GM12872 (cell line): ENCODE measurements at regions not wholly inside any gene's neighbourhood (a gene's known extent, or its start where the extent isn't known, plus 50 kb on each side); places are given as distances from the start of the nearest gene placed in this dataset.

Source experiments
- CTCF ChIP-seq: IDR thresholded peaks from 3 replicates; pipeline ENCODE4 v1.5.1; 2011; ENCODE audit warnings: low read depth, mild to moderate bottlenecking, low read length, moderate library complexity; ENCODE audit not compliant: insufficient read depth

GRCh38 chr16:64083428-64084129 is 1038.3 kb downstream of the CDH11 start:
- no peak for TF ChIP-seq CTCF

GRCh38 chr16:64077242-64077641 is 1044.6 kb downstream of the CDH11 start:
- TF ChIP-seq CTCF = no peak

GRCh38 chr16:64074706-64075105 is 1047.2 kb downstream of the CDH11 start:
- TF ChIP-seq CTCF = no peak

GRCh38 chr16:64065523-64065922 is 1056.3 kb downstream of the CDH11 start:
- no peak for TF ChIP-seq CTCF

GRCh38 chr16:64061621-64062020 is 1060.2 kb downstream of the CDH11 start:
- TF ChIP-seq CTCF = no peak

- TF ChIP-seq CTCF = no peak
Observed at GRCh38 chr16:64060631-64061030, 1061.2 kb downstream of the CDH11 start.

GRCh38 chr16:64058685-64059084 is 1063.2 kb downstream of the CDH11 start:
- no peak for TF ChIP-seq CTCF
